H9 (cell line): ENCODE measurements at regions not wholly inside any gene's neighbourhood (a gene's known extent, or its start where the extent isn't known, plus 50 kb on each side); places are given as distances from the start of the nearest gene placed in this dataset.

Experiments
- DNase-seq: peaks from one replicate; pipeline ENCODE4 v3.0.0-alpha.2; 2017
- H2AFZ ChIP-seq: one replicate; pipeline ENCODE4 v1.6.1; 2013; ENCODE audit warnings: mild to moderate bottlenecking, low read length, control low read depth, moderate library complexity
- H2AK5ac ChIP-seq: 2 replicates; pipeline ENCODE4 v1.6.1; 2013; ENCODE audit warnings: low read length, control low read depth, mixed read lengths; ENCODE audit not compliant: insufficient read length
- H2BK120ac ChIP-seq: one replicate; pipeline ENCODE4 v1.6.1; 2013; ENCODE audit warnings: low read depth, mild to moderate bottlenecking, low read length, control low read depth, inconsistent platforms; ENCODE audit not compliant: poor library complexity, severe bottlenecking
- H2BK12ac ChIP-seq: 2 replicates; pipeline ENCODE4 v1.6.1; 2013; ENCODE audit warnings: low read length, control low read depth, mixed read lengths, low read depth; ENCODE audit not compliant: insufficient read length
- H2BK15ac ChIP-seq: 2 replicates; pipeline ENCODE4 v1.6.1; 2013; ENCODE audit warnings: low read depth, low read length, control low read depth
- H2BK20ac ChIP-seq: one replicate; pipeline ENCODE4 v1.6.1; 2013; ENCODE audit warnings: low read depth, mild to moderate bottlenecking, low read length, control low read depth, inconsistent platforms; ENCODE audit not compliant: poor library complexity, severe bottlenecking
- H2BK5ac ChIP-seq: 2 replicates; pipeline ENCODE4 v1.6.1; 2013; ENCODE audit warnings: low read length, control low read depth, mixed read lengths; ENCODE audit not compliant: insufficient read length
- H3K14ac ChIP-seq: 2 replicates; pipeline ENCODE4 v1.6.1; 2013; ENCODE audit warnings: low read length, control low read depth; ENCODE audit not compliant: insufficient read depth
- H3K18ac ChIP-seq: 2 replicates; pipeline ENCODE4 v1.6.1; 2013; ENCODE audit warnings: low read depth, mild to moderate bottlenecking, mixed read lengths, low read length, control low read depth; ENCODE audit not compliant: insufficient read length
- H3K23ac ChIP-seq: 2 replicates; pipeline ENCODE4 v1.6.1; 2013; ENCODE audit warnings: low read length, control low read depth, mixed read lengths, low read depth; ENCODE audit not compliant: insufficient read length
- H3K23me2 ChIP-seq: 2 replicates; pipeline ENCODE4 v1.6.1; 2013; ENCODE audit warnings: low read depth, mild to moderate bottlenecking, mixed read lengths, low read length, control low read depth; ENCODE audit not compliant: insufficient read length, poor library complexity, severe bottlenecking
- H3K27ac ChIP-seq: 2 replicates; pipeline ENCODE4 v1.5.1; 2013; ENCODE audit warnings: low read length, control low read depth, mixed read lengths, low read depth; ENCODE audit not compliant: insufficient read length
- H3K27me3 ChIP-seq: 2 replicates; pipeline ENCODE4 v1.6.1; 2013; ENCODE audit warnings: low read length, control low read depth, inconsistent platforms; ENCODE audit not compliant: insufficient read depth
- H3K4ac ChIP-seq: 2 replicates; pipeline ENCODE4 v1.6.1; 2013; ENCODE audit warnings: low read depth, mild to moderate bottlenecking, control low read depth, inconsistent platforms, low read length, moderate library complexity
- H3K4me1 ChIP-seq: 2 replicates; pipeline ENCODE4 v1.6.1; 2013; ENCODE audit warnings: low read length, control low read depth, inconsistent platforms; ENCODE audit not compliant: insufficient read depth
- H3K4me2 ChIP-seq: 2 replicates; pipeline ENCODE4 v1.6.1; 2013; ENCODE audit warnings: low read length, control low read depth, mixed read lengths; ENCODE audit not compliant: insufficient read length, insufficient read depth
- H3K56ac ChIP-seq: 2 replicates; pipeline ENCODE4 v1.6.1; 2013; ENCODE audit warnings: low read depth, mild to moderate bottlenecking, mixed read lengths, low read length, control low read depth; ENCODE audit not compliant: insufficient read length
- H3K79me1 ChIP-seq: 2 replicates; pipeline ENCODE4 v1.6.1; 2013; ENCODE audit warnings: low read depth, mild to moderate bottlenecking, moderate library complexity, low read length, control low read depth, inconsistent platforms; ENCODE audit not compliant: insufficient read depth, poor library complexity, severe bottlenecking
- H3K79me2 ChIP-seq: 2 replicates; pipeline ENCODE4 v1.6.1; 2013; ENCODE audit warnings: low read length, control low read depth, inconsistent platforms; ENCODE audit not compliant: insufficient read depth
- H3K9ac ChIP-seq: 2 replicates; pipeline ENCODE4 v1.6.1; 2013; ENCODE audit warnings: low read length, control low read depth, mixed read lengths; ENCODE audit not compliant: insufficient read length; ENCODE audit errors: extremely low read depth
- H3K9me3 ChIP-seq: one replicate; pipeline ENCODE4 v1.6.1; 2013; ENCODE audit warnings: low read depth, low read length, inconsistent platforms; ENCODE audit not compliant: control insufficient read depth
- H3T11ph ChIP-seq: one replicate; pipeline ENCODE4 v1.6.1; 2013; ENCODE audit warnings: mild to moderate bottlenecking, low read length, control low read depth, inconsistent platforms
- H4K20me1 ChIP-seq: one replicate; pipeline ENCODE4 v1.6.1; 2013; ENCODE audit not compliant: control insufficient read depth, insufficient read length, insufficient read depth
- H4K5ac ChIP-seq: 2 replicates; pipeline ENCODE4 v1.6.1; 2013; ENCODE audit warnings: low read depth, mild to moderate bottlenecking, mixed read lengths, low read length, control low read depth; ENCODE audit not compliant: insufficient read length
- H4K8ac ChIP-seq: replicated peaks from 2 replicates; pipeline ENCODE4 v1.6.1; 2013; ENCODE audit warnings: low read length, control low read depth, mixed read lengths, low read depth; ENCODE audit not compliant: insufficient read length
- H4K91ac ChIP-seq: 2 replicates; pipeline ENCODE4 v1.6.1; 2013; ENCODE audit warnings: low read depth, mild to moderate bottlenecking, moderate library complexity, mixed read lengths, low read length, control low read depth; ENCODE audit not compliant: insufficient read length
- H3K27ac Mint-ChIP-seq, 3 experiments: 2 replicates in 2 of 3; 3 replicates in 1 of 3; pipeline ENCODE4 v1.8.0; 2020 to 2021; ENCODE audit warnings: mixed read lengths in 3 of 3, mild to moderate bottlenecking in 1 of 3, moderate library complexity in 1 of 3
- H3K27me3 Mint-ChIP-seq: 2 replicates; pipeline ENCODE4 v1.8.0; 2021; ENCODE audit warnings: low read depth, mild to moderate bottlenecking, moderate library complexity, mixed read lengths
- H3K36me3 Mint-ChIP-seq, 3 experiments: 2 replicates in 2 of 3; 3 replicates in 1 of 3; pipeline ENCODE4 v1.8.0; 2020 to 2021; ENCODE audit warnings: low read depth in 3 of 3, mixed read lengths in 3 of 3; ENCODE audit not compliant: insufficient read depth in 1 of 3
- H3K4me1 Mint-ChIP-seq, 2 experiments: 2 replicates each; pipeline ENCODE4 v1.8.0; 2020; ENCODE audit warnings: mixed read lengths in 2 of 2
- H3K4me3 Mint-ChIP-seq, 2 experiments: 2 replicates in 1 of 2; 3 replicates in 1 of 2; pipeline ENCODE4 v1.8.0; 2020 to 2021; ENCODE audit warnings: mild to moderate bottlenecking in 2 of 2, mixed read lengths in 2 of 2, moderate library complexity in 1 of 2
- H3K9me3 Mint-ChIP-seq, 2 experiments: 2 replicates in 1 of 2; 3 replicates in 1 of 2; pipeline ENCODE4 v1.8.0; 2020; ENCODE audit warnings: mild to moderate bottlenecking in 2 of 2, mixed read lengths in 2 of 2, moderate library complexity in 1 of 2
- CTCF ChIP-seq: fragments of 200-600 bp; sonication (generic); conservative IDR thresholded peaks from 3 replicates; pipeline ENCODE4 v1.8.0; 2021; ENCODE audit warnings: antibody characterized with exemption, mild to moderate bottlenecking
- WGBS: extraction: QIAGEN DNeasy Blood & Tissue Kit; methylation state at CpG from one replicate; pipeline ENCODE4 v1.1.7; 2013; ENCODE audit warnings: missing lambda C conversion rate, low lambda C conversion rate, mixed read lengths; ENCODE audit not compliant: insufficient read length; ENCODE audit errors: extremely low coverage; 5-methylcytosine and 5-hydroxymethylcytosine counted together

- H3K4ac ChIP-seq: no peak overlapping the region
- WGBS: no CpG with 5 or more reads among the region's 21 CpGs
- H3K18ac ChIP-seq: no peak overlapping the region
- H4K5ac ChIP-seq: no peak overlapping the region
- H3K4me2 ChIP-seq: no peak overlapping the region
- no peaks in the 10 kb centered on the region for H4K20me1 ChIP-seq
- H2BK120ac ChIP-seq: no peak overlapping the region
- no peak overlapping the region for H2AFZ ChIP-seq
- no peaks in the 10 kb centered on the region for H3K4me1 ChIP-seq
- Mint-ChIP-seq H3K27me3 (peaks cover 27% of the 10 kb centered on the region), H3K27ac (no peak overlapping the region), H3K36me3 (no peaks in the 10 kb centered on the region), H3K4me3 (no peak overlapping the region), H3K4me1 (no peaks in the 10 kb centered on the region), H3K9me3 (no peaks in the 10 kb centered on the region)
- no peaks in the 10 kb centered on the region for H3K79me2 ChIP-seq
- no peak overlapping the region; the same call in 1 of the 2 replicates for H3K14ac ChIP-seq
- H3K27ac ChIP-seq: no peak overlapping the region
- no peak overlapping the region for H2BK15ac ChIP-seq
- H3T11ph ChIP-seq: no peak overlapping the region
- no peak for DNase-seq
- no peak overlapping the region for H3K9ac ChIP-seq
- no peak overlapping the region for H2AK5ac ChIP-seq
- no peaks in the 10 kb centered on the region for H3K27me3 ChIP-seq
- H3K79me1 ChIP-seq: no peaks in the 10 kb centered on the region
- H4K91ac ChIP-seq: no peak overlapping the region
- no peak overlapping the region for H3K23ac ChIP-seq
- H4K8ac ChIP-seq: no peak overlapping the region
- no peaks in the 10 kb centered on the region for H3K23me2 ChIP-seq
- no peak overlapping the region for H2BK12ac ChIP-seq
- H3K56ac ChIP-seq: no peak overlapping the region
- H3K9me3 ChIP-seq: peaks cover 5% of the 10 kb centered on the region
- TF ChIP-seq CTCF: no peak
- H2BK5ac ChIP-seq: no peak overlapping the region
- no peak overlapping the region for H2BK20ac ChIP-seq
Observed at GRCh38 chr16:26816885-26817571, 249.7 kb upstream of the C16orf82 start.
